SK-N-MC (cell line): ENCODE measurements at regions not wholly inside any gene's neighbourhood (a gene's known extent, or its start where the extent isn't known, plus 50 kb on each side); places are given as distances from the start of the nearest gene placed in this dataset.

Source experiments
- DNase-seq: peaks from one replicate; pipeline ENCODE4 v3.0.0-alpha.2; 2011; ENCODE audit warnings: low read depth, low spot score
- H3K27ac ChIP-seq: fragments of 200-600 bp; sonication (generic); 2 replicates; pipeline ENCODE4 v1.5.1; 2016; ENCODE audit warnings: mixed run types
- H3K36me3 ChIP-seq: fragments of 200-600 bp; sonication (generic); 2 replicates; pipeline ENCODE4 v1.6.1; 2017; ENCODE audit warnings: antibody characterized with exemption, low read length, mixed read lengths; ENCODE audit not compliant: insufficient read depth
- H3K4me3 ChIP-seq: fragments of 200-600 bp; sonication (generic); 2 replicates; pipeline ENCODE4 v1.5.1; 2016
- H3K9ac ChIP-seq: fragments of 200-600 bp; sonication (generic); 2 replicates; pipeline ENCODE4 v1.8.0; 2017; ENCODE audit warnings: mixed run types, mixed read lengths; ENCODE audit not compliant: insufficient read length
- H3K9me3 ChIP-seq: fragments of 200-600 bp; sonication (generic); 2 replicates; pipeline ENCODE4 v1.6.1; 2017; ENCODE audit warnings: low read depth, mild to moderate bottlenecking, antibody characterized with exemption, low read length, moderate library complexity, mixed read lengths
- EZH2 ChIP-seq: fragments of 200-600 bp; sonication (generic); IDR thresholded peaks from one replicate; pipeline ENCODE4 v1.6.1; 2017; ENCODE audit warnings: antibody characterized with exemption
- FOXP2 ChIP-seq: optimal IDR thresholded peaks from 2 replicates; pipeline ENCODE3; 2011; ENCODE audit warnings: mild to moderate bottlenecking, moderate library complexity; ENCODE audit not compliant: insufficient read depth; ENCODE audit errors: extremely low read length, control extremely low read depth
- POLR2AphosphoS5 ChIP-seq: IDR thresholded peaks from 2 replicates; pipeline ENCODE4 v1.6.1; 2012; ENCODE audit warnings: mild to moderate bottlenecking, low read depth, low read length, borderline replicate concordance

GRCh38 chr6:28743271-28743789, 180.5 kb downstream of the TRIM27 start:
- TF ChIP-seq POLR2AphosphoS5: no peak
- no peak for TF ChIP-seq FOXP2
- no peak for TF ChIP-seq EZH2
- H3K4me3 ChIP-seq: peak overlapping the region; percentile 78
- no peaks in the 10 kb centered on the region for H3K36me3 ChIP-seq
- H3K9me3 ChIP-seq: no peaks in the 10 kb centered on the region
- no peak overlapping the region for H3K27ac ChIP-seq
- DNase-seq: no peak
- peak overlapping the region; percentile 49 for H3K9ac ChIP-seq

GRCh38 chr6:28747083-28747630, 176.6 kb downstream of the TRIM27 start:
- H3K9ac ChIP-seq: peak overlapping the region; percentile 54

GRCh38 chr6:28747631-28748157, 176.1 kb downstream of the TRIM27 start:
- Histone ChIP-seq H3K4me3 (peak overlapping the region; percentile 81), H3K9ac (peak overlapping the region; percentile 54), H3K36me3 (no peaks in the 10 kb centered on the region), H3K27ac (peak overlapping the region; percentile 39), H3K9me3 (no peaks in the 10 kb centered on the region)
- TF ChIP-seq FOXP2 (no peak), POLR2AphosphoS5 (peak; percentile 54; the same call in 1 of the 2 replicates)
- DNase-seq: peak; percentile 97

More at GRCh38 chr6:28747083-28747630, 176.6 kb downstream of the TRIM27 start:
- peak overlapping the region; percentile 81 for H3K4me3 ChIP-seq
- H3K36me3 ChIP-seq: no peaks in the 10 kb centered on the region
- no peak for TF ChIP-seq EZH2
- no peak for TF ChIP-seq POLR2AphosphoS5
- TF ChIP-seq FOXP2: no peak
- no peak for DNase-seq
- H3K9me3 ChIP-seq: no peaks in the 10 kb centered on the region
- H3K27ac ChIP-seq: peak overlapping the region; percentile 39

- H3K9ac ChIP-seq: peak overlapping the region; percentile 1
- no peaks in the 10 kb centered on the region for H3K36me3 ChIP-seq
- H3K4me3 ChIP-seq: peak overlapping the region; percentile 81
- H3K27ac ChIP-seq: 0 out of 2 replicates have a peak overlapping the region, but pooled peaks have one; percentile 11
- no peak for TF ChIP-seq FOXP2
- TF ChIP-seq POLR2AphosphoS5: no peak
- TF ChIP-seq EZH2: no peak
- DNase-seq: no peak
- no peaks in the 10 kb centered on the region for H3K9me3 ChIP-seq
Measured at GRCh38 chr6:28748192-28748591, 175.6 kb downstream of the TRIM27 start.

GRCh38 chr6:28750926-28751458, 172.8 kb downstream of the TRIM27 start:
- TF ChIP-seq EZH2 (no peak), FOXP2 (no peak), POLR2AphosphoS5 (no peak)
- Histone ChIP-seq H3K27ac (no peak overlapping the region), H3K4me3 (no peak overlapping the region), H3K9ac (no peak overlapping the region), H3K9me3 (no peaks in the 10 kb centered on the region), H3K36me3 (no peaks in the 10 kb centered on the region)
- DNase-seq: no peak

- H3K9ac ChIP-seq: no peak overlapping the region
- TF ChIP-seq EZH2: no peak
- TF ChIP-seq FOXP2: no peak
- TF ChIP-seq POLR2AphosphoS5: no peak
- no peak overlapping the region for H3K4me3 ChIP-seq
- H3K9me3 ChIP-seq: no peaks in the 10 kb centered on the region
- H3K36me3 ChIP-seq: no peaks in the 10 kb centered on the region
- DNase-seq: no peak
- no peak overlapping the region for H3K27ac ChIP-seq
Measured at GRCh38 chr6:28751514-28751913, 172.3 kb downstream of the TRIM27 start.

- H3K27ac ChIP-seq: no peak overlapping the region
- H3K36me3 ChIP-seq: no peaks in the 10 kb centered on the region
- no peak overlapping the region for H3K9ac ChIP-seq
- no peak overlapping the region for H3K4me3 ChIP-seq
- DNase-seq: no peak
- TF ChIP-seq EZH2 (no peak), POLR2AphosphoS5 (no peak), FOXP2 (no peak)
- no peaks in the 10 kb centered on the region for H3K9me3 ChIP-seq
Measured at GRCh38 chr6:28751963-28752350, 171.8 kb downstream of the TRIM27 start.

- no peaks in the 10 kb centered on the region for H3K36me3 ChIP-seq
- no peak for TF ChIP-seq POLR2AphosphoS5
- TF ChIP-seq EZH2: no peak
- no peak for TF ChIP-seq FOXP2
- no peak overlapping the region for H3K4me3 ChIP-seq
- DNase-seq: no peak
- H3K9me3 ChIP-seq: no peaks in the 10 kb centered on the region
- H3K27ac ChIP-seq: no peak overlapping the region
- no peak overlapping the region for H3K9ac ChIP-seq
Measured at GRCh38 chr6:28757429-28758045, 166.2 kb downstream of the TRIM27 start.
